ENCODE measurements at regions not wholly inside any gene's neighbourhood (a gene's known extent, or its start where the extent isn't known, plus 50 kb on each side); places are given as distances from the start of the nearest gene placed in this dataset.

DNA sequence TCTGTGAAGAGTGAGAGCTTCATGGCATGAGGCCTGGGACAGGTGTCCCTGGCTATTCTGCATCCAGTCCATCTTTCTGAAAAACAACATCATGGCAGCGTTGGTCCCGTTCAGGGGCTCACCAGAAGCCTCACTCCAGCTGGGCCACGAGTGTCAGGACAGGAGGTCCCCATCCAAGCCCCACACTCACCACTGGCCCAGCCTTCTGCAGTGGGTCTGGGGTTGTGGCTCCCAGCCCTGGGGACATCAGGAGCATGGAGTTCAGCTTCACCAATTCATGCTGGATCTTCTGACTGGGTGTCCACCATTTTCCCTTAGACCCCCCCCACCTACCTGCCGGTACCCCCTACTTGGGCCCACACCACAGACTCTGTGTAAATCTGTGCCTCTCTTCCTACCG is 400.3 kb downstream of the BRD1 start:
- TF ChIP-seq, protein P1, sequence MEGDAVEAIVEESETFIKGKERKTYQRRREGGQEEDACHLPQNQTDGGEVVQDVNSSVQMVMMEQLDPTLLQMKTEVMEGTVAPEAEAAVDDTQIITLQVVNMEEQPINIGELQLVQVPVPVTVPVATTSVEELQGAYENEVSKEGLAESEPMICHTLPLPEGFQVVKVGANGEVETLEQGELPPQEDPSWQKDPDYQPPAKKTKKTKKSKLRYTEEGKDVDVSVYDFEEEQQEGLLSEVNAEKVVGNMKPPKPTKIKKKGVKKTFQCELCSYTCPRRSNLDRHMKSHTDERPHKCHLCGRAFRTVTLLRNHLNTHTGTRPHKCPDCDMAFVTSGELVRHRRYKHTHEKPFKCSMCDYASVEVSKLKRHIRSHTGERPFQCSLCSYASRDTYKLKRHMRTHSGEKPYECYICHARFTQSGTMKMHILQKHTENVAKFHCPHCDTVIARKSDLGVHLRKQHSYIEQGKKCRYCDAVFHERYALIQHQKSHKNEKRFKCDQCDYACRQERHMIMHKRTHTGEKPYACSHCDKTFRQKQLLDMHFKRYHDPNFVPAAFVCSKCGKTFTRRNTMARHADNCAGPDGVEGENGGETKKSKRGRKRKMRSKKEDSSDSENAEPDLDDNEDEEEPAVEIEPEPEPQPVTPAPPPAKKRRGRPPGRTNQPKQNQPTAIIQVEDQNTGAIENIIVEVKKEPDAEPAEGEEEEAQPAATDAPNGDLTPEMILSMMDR (IDR thresholded peaks at IDR 0.05) = no peak
- TF ChIP-seq POLR2A (IDR thresholded peaks at IDR 0.05) = no peak

Data from heart left ventricle (tissue), 13 donors.